Omental fat pad (tissue), 3 donors: ENCODE measurements at regions not wholly inside any gene's neighbourhood (a gene's known extent, or its start where the extent isn't known, plus 50 kb on each side); places are given as distances from the start of the nearest gene placed in this dataset.

ENCODE experiments used
- ATAC-seq: fragments of 150-250 bp; one replicate; pipeline ENCODE4 v1.9.1; 2016; ENCODE audit warnings: mild to moderate bottlenecking, moderate library complexity; ENCODE audit not compliant: low FRiP score
- DNase-seq: peaks from one replicate; pipeline ENCODE4 v3.0.0-alpha.2; 2019; ENCODE audit warnings: low spot score
- TF ChIP-seq, protein P1 (sequence below), 3 donors: fragments of 450-650 bp; IDR thresholded peaks; one replicate each; pipeline ENCODE4 v1.5.1; 2016 to 2017; ENCODE audit warnings: antibody characterized with exemption in 3 of 3, mild to moderate bottlenecking in 3 of 3, moderate library complexity in 2 of 3

DNA sequence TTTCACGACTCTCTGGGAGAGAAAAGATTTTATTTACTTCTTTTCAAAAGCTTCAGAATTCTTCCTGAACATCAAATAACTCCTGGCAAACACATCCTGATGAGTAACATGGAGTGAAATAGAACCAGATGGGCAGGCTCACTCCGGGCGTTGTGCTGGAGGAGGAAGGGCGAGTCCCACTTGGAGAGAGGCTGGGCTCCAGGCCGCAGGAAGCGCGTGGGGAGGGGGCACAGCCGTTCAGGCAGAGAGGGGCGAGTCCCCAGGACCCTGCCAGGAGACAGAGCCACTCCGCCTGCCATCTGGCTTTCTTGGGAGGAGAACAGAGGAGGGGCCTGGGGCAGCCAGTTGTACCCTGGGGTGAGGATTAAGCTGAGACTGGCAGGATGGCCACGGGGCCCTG is 265.9 kb upstream of the ZMIZ1 start:
- DNase-seq = no peak
- TF ChIP-seq, protein P1, sequence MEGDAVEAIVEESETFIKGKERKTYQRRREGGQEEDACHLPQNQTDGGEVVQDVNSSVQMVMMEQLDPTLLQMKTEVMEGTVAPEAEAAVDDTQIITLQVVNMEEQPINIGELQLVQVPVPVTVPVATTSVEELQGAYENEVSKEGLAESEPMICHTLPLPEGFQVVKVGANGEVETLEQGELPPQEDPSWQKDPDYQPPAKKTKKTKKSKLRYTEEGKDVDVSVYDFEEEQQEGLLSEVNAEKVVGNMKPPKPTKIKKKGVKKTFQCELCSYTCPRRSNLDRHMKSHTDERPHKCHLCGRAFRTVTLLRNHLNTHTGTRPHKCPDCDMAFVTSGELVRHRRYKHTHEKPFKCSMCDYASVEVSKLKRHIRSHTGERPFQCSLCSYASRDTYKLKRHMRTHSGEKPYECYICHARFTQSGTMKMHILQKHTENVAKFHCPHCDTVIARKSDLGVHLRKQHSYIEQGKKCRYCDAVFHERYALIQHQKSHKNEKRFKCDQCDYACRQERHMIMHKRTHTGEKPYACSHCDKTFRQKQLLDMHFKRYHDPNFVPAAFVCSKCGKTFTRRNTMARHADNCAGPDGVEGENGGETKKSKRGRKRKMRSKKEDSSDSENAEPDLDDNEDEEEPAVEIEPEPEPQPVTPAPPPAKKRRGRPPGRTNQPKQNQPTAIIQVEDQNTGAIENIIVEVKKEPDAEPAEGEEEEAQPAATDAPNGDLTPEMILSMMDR (IDR thresholded peaks at IDR 0.05) = no peak
- ATAC-seq = peak; percentile 70

- TF ChIP-seq, protein P1 (IDR thresholded peaks at IDR 0.05) = no peak
- DNase-seq (no peak), ATAC-seq (no peak)
Measured at GRCh38 chr10:78803710-78804109, 265.1 kb upstream of the ZMIZ1 start.

DNA sequence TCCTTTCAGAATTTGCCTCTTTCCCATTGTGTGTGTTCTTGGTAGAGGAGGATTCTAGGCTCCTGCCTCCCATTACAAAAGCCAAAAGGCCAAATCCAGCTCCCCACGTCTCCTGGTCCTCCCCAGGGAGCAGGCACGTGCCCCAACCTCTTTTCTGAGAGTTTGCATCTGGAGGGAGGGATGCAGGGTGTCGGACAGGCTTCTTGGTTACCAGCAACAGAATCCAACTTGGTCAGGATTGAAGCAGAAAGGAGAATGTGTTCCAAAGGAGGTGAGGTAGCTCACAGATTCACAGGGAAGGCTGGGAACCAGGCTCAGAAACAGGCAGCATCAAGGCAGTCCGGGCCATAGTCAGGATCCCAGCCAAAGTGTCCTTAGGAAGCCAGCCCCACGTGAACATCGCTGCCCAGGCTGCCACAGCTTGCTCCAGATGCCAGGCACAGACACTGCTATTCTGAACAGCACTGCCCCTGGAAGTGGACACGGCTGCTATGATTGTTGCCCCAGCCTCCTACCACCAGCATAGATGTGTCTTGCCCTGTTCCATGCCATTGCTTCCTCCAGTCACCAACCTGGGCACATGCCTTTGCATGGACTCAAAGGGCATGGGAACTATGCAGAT is 264.2 kb upstream of the ZMIZ1 start:
- DNase-seq = no peak

DNA sequence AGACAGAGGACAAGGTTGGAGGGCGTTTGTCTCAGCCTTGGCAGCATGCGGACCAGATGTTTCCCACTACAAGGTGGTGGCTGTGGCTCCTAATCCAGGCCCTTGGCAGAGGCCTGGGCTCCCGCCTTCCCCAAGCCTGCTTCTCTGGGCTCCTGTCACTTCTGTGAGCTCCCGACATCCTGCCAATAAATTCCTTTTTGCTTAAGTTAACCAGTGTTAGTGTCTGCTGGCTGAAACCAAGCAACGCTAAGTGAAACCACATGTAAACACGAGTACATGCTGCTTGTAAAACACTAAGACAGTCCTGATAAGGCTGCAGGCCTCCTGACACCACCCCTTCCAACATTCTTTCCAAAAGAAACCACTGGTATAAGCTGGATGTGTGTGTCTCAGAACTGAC is 263.6 kb upstream of the ZMIZ1 start:
- ATAC-seq = peak; percentile 50
- TF ChIP-seq, protein P1 (IDR thresholded peaks at IDR 0.05) = no peak
- no peak for DNase-seq

More for the DNA sequence above, 264.2 kb upstream of the ZMIZ1 start:
- no peak for ATAC-seq
- TF ChIP-seq, protein P1 (IDR thresholded peaks at IDR 0.05) = no peak

GRCh38 chr10:78806681-78807221 is 262.0 kb upstream of the ZMIZ1 start:
- TF ChIP-seq, protein P1 (IDR thresholded peaks at IDR 0.05) = no peak
- DNase-seq (no peak), ATAC-seq (no peak)

GRCh38 chr10:78807504-78808203 is 261.1 kb upstream of the ZMIZ1 start:
- DNase-seq (no peak), ATAC-seq (no peak)
- TF ChIP-seq, protein P1 (IDR thresholded peaks at IDR 0.05) = no peak

DNA sequence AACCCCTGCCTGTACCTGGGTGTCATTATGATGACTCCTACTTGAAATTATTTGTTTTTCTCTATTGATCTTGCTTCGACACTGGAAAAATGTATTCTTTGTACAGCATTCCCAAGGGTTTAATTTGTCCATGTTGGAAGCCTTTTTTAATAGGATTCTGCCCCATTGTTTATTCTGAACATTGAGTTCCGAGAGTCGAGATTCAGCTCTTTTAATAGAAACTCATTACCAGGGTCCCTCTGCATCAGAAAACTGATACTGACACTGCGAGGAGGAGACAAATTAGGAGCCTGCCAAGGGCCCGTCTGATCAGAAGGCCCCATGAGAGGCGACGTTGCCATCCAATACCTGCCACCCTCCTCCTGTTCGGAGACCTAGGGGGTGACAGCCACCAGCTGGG is 260.5 kb upstream of the ZMIZ1 start:
- DNase-seq = no peak
- TF ChIP-seq, protein P1 (IDR thresholded peaks at IDR 0.05) = no peak
- no peak for ATAC-seq
